T-cell (primary cell): ENCODE measurements at regions not wholly inside any gene's neighbourhood (a gene's known extent, or its start where the extent isn't known, plus 50 kb on each side); places are given as distances from the start of the nearest gene placed in this dataset.

ENCODE experiments used
- ATAC-seq, 4 experiments: fragments of 200-7000 bp in 3 of 4; fragments of 150-1000 bp in 1 of 4; cut with Tn5 transposase; replicated peaks in 1 of 4; 1 replicate in 3 of 4; 2 replicates in 1 of 4; pipeline ENCODE4 v1.10.0; 2021; ENCODE audit warnings: moderate library complexity in 3 of 4, mild to moderate bottlenecking in 2 of 4, moderate number of reproducible peaks in 1 of 4
- CTCF ChIA-PET, 2 donors: fragments of 300-600 bp; sonication (Branson Sonifier 250); formaldehyde crosslinking; loops; one replicate each; lab custom pipeline; 2022; ENCODE audit warnings: antibody characterized with exemption in 2 of 2; lab: Charles Lee
- POLR2A ChIA-PET, 2 donors: fragments of 300-600 bp; sonication (Branson Sonifier 250); formaldehyde crosslinking; loops; one replicate each; lab custom pipeline; 2022; ENCODE audit warnings: antibody characterized with exemption in 2 of 2; lab: Charles Lee
- DNase-seq, 35 experiments: peaks; one replicate each; pipeline versions ENCODE4 v3.0.0 to v3.0.0-alpha.2; 2013 to 2023
- H3K27ac ChIP-seq: one replicate; pipeline ENCODE4 v1.5.1; 2013; ENCODE audit warnings: low read length
- H3K27me3 ChIP-seq, 2 experiments: replicated peaks in 1 of 2; 1 replicate in 1 of 2; 2 replicates in 1 of 2; pipeline versions ENCODE4 v1.6.1 to v1.7.0; 2013; ENCODE audit warnings: low read length in 1 of 2, mixed read lengths in 1 of 2; ENCODE audit not compliant: control insufficient read depth in 2 of 2, insufficient read depth in 2 of 2; ENCODE audit errors: extremely low read depth in 1 of 2
- H3K36me3 ChIP-seq, 2 donors: 1 replicate in 1 of 2; 2 replicates in 1 of 2; pipeline versions ENCODE4 v1.6.1 to v1.7.0; 2013; ENCODE audit warnings: low read length in 1 of 2; ENCODE audit not compliant: control insufficient read depth in 2 of 2, insufficient read depth in 1 of 2; ENCODE audit errors: extremely low read depth in 1 of 2
- H3K4me1 ChIP-seq, 2 experiments: 1 replicate in 1 of 2; 2 replicates in 1 of 2; pipeline versions ENCODE4 v1.6.1 to v1.7.0; 2013; ENCODE audit warnings: low read length in 2 of 2, mixed read lengths in 1 of 2; ENCODE audit not compliant: insufficient read depth in 2 of 2, control insufficient read depth in 1 of 2; ENCODE audit errors: extremely low read depth in 1 of 2
- H3K4me3 ChIP-seq, 2 donors: 1 replicate in 1 of 2; 2 replicates in 1 of 2; pipeline versions ENCODE4 v1.5.1 to v1.7.0; 2013; ENCODE audit warnings: mild to moderate bottlenecking in 2 of 2, low read length in 1 of 2, moderate library complexity in 1 of 2; ENCODE audit not compliant: control insufficient read depth in 1 of 2; ENCODE audit errors: extremely low read depth in 1 of 2
- H3K9me3 ChIP-seq: 2 replicates; pipeline ENCODE4 v1.7.0; 2013
- H3K27ac Mint-ChIP-seq, 2 donors: one replicate each; pipeline ENCODE4 v1.8.0; 2020 to 2021; ENCODE audit warnings: mild to moderate bottlenecking in 2 of 2, mixed read lengths in 2 of 2
- H3K27me3 Mint-ChIP-seq, 2 donors: one replicate each; pipeline ENCODE4 v1.8.0; 2021 to 2022; ENCODE audit warnings: mixed read lengths in 2 of 2
- H3K36me3 Mint-ChIP-seq: one replicate; pipeline ENCODE4 v1.8.0; 2021; ENCODE audit warnings: mixed read lengths
- H3K4me1 Mint-ChIP-seq, 3 donors: one replicate each; pipeline ENCODE4 v1.8.0; 2020 to 2022; ENCODE audit warnings: mixed read lengths in 3 of 3, mild to moderate bottlenecking in 1 of 3
- H3K4me3 Mint-ChIP-seq, 3 donors: one replicate each; pipeline ENCODE4 v1.8.0; 2020 to 2022; ENCODE audit warnings: mild to moderate bottlenecking in 3 of 3, mixed read lengths in 3 of 3, moderate library complexity in 3 of 3
- H3K9me3 Mint-ChIP-seq, 3 donors: one replicate each; pipeline ENCODE4 v1.8.0; 2020 to 2022; ENCODE audit warnings: mixed read lengths in 3 of 3
- WGBS: methylation state at CpG from one replicate; pipeline ENCODE4 v1.1.5; 2013; ENCODE audit warnings: missing lambda C conversion rate; ENCODE audit not compliant: insufficient coverage; 5-methylcytosine and 5-hydroxymethylcytosine counted together

DNA sequence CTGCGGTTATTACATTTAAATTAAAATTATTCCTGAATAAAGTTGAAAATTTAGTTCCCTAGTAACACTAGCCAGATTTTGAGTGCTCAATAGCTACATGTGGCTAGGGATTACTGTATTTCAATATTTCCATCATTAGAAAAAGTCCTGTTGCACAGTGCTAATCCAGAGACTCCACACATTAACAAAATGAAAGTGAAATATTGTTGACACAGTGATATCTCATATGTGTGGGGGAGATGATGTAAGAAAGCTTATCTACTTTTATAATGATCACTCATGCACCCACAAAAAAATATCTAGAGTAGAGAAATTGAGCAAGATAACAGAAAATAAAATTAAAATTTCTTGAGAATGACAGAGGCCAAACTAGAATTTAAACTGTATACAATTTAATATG lies 74.9 kb downstream of the MAGEB10 start:
- Mint-ChIP-seq H3K36me3 (no peaks in the 10 kb centered on the region), H3K27ac (no peak overlapping the region), H3K4me1 (no peaks in the 10 kb centered on the region), H3K9me3 (no peaks in the 10 kb centered on the region), H3K27me3 (no peaks in the 10 kb centered on the region), H3K4me3 (no peak overlapping the region)
- Histone ChIP-seq H3K27ac (no peak overlapping the region), H3K4me3 (no peak overlapping the region), H3K36me3 (no peaks in the 10 kb centered on the region), H3K9me3 (no peaks in the 10 kb centered on the region), H3K27me3 (no peaks in the 10 kb centered on the region), H3K4me1 (no peaks in the 10 kb centered on the region)
- POLR2A ChIA-PET, result no interaction called here
- CTCF ChIA-PET, result no interaction called here
- no peak for DNase-seq
- no peak for ATAC-seq
- no CpG with 5 or more reads among the region's 1 CpG for WGBS

DNA sequence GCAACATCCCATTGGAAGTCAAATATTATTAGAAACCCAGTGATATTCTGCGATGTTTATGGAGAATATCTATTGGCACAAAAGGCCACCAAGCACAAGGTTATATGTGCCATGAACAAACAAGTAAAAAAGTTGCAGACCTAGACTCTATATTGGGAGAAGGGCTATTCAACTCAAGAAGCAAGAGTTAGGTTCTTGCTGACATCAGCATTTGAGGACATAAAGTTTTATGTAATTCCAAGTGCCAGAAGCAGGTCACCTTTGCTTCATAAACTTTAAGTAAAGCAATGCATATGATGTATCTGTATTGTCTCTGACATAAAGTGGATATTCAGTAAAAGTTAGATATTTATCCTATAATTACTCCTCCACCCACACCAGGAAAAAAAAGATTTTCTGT lies 71.1 kb downstream of the MAGEB10 start:
- Histone ChIP-seq H3K27ac (no peak overlapping the region), H3K4me3 (no peak overlapping the region), H3K36me3 (no peaks in the 10 kb centered on the region), H3K4me1 (no peaks in the 10 kb centered on the region), H3K9me3 (no peaks in the 10 kb centered on the region), H3K27me3 (no peaks in the 10 kb centered on the region)
- CTCF ChIA-PET, result no interaction called here
- no peaks in the 10 kb centered on the region for H3K27me3 Mint-ChIP-seq
- H3K4me3 Mint-ChIP-seq, result no peak overlapping the region
- no peaks in the 10 kb centered on the region for H3K9me3 Mint-ChIP-seq
- WGBS, result no CpG with 5 or more reads among the region's 1 CpG
- no peaks in the 10 kb centered on the region for H3K36me3 Mint-ChIP-seq
- DNase-seq (no peak), ATAC-seq (no peak)
- no peak overlapping the region for H3K27ac Mint-ChIP-seq
- no peaks in the 10 kb centered on the region for H3K4me1 Mint-ChIP-seq
- POLR2A ChIA-PET, result no interaction called here
